Ectodermal cell (in vitro differentiated cells): ENCODE measurements at regions not wholly inside any gene's neighbourhood (a gene's known extent, or its start where the extent isn't known, plus 50 kb on each side); places are given as distances from the start of the nearest gene placed in this dataset.

Source experiments
- H3K27ac ChIP-seq: 2 replicates; pipeline ENCODE4 v1.7.0; 2013; ENCODE audit warnings: mild to moderate bottlenecking, low read depth, low read length; ENCODE audit not compliant: insufficient read depth, poor library complexity, severe bottlenecking
- H3K27me3 ChIP-seq: 2 replicates; pipeline ENCODE4 v1.7.0; 2013; ENCODE audit warnings: mild to moderate bottlenecking, low read length; ENCODE audit not compliant: insufficient read depth, control insufficient read depth, poor library complexity, severe bottlenecking
- H3K36me3 ChIP-seq: one replicate; pipeline ENCODE4 v1.7.0; 2013; ENCODE audit warnings: low read length; ENCODE audit not compliant: control insufficient read depth, insufficient read depth
- H3K4me1 ChIP-seq: one replicate; pipeline ENCODE4 v1.7.0; 2013; ENCODE audit warnings: low read length; ENCODE audit not compliant: control insufficient read depth, insufficient read depth
- H3K4me3 ChIP-seq: 2 replicates; pipeline ENCODE4 v1.7.0; 2013; ENCODE audit warnings: low read depth, low read length, control low read depth; ENCODE audit not compliant: insufficient read depth
- H3K9me3 ChIP-seq: 2 replicates; pipeline ENCODE4 v1.7.0; 2013; ENCODE audit warnings: mild to moderate bottlenecking, low read length, moderate library complexity; ENCODE audit not compliant: control insufficient read depth
- WGBS, 2 experiments: methylation state at CpG; one replicate each; pipeline ENCODE4 v1.1.7; 2013; ENCODE audit warnings: missing lambda C conversion rate in 2 of 2; 5-methylcytosine and 5-hydroxymethylcytosine counted together

DNA sequence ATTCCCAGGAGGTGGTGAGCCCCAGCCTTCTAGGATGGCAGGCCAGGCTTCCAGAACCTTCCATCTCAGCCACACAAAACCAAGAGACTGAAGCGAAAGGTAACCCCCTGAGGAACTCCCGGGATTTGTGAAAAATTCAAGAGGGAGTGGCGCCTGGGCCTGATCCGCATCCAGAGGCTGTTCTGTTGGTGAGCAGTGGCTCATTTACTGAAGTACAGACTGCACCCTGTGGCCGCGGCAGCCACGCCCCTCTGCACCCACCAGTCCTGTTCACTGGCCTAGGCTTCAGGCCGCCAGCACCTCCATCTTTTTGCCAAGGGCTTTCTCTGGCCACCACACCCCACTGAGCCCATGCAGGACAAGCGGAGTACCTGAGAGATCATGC, 79.1 kb upstream of the PTPN1 start:
- Histone ChIP-seq H3K27me3 (no peaks in the 10 kb centered on the region), H3K4me3 (no peak overlapping the region), H3K36me3 (no peaks in the 10 kb centered on the region), H3K4me1 (peaks cover 4% of the 10 kb centered on the region), H3K9me3 (no peaks in the 10 kb centered on the region), H3K27ac (no peak overlapping the region)
- WGBS, 2 experiments: 78 to 81% methylated on average over 9 of the region's 9 CpGs

DNA sequence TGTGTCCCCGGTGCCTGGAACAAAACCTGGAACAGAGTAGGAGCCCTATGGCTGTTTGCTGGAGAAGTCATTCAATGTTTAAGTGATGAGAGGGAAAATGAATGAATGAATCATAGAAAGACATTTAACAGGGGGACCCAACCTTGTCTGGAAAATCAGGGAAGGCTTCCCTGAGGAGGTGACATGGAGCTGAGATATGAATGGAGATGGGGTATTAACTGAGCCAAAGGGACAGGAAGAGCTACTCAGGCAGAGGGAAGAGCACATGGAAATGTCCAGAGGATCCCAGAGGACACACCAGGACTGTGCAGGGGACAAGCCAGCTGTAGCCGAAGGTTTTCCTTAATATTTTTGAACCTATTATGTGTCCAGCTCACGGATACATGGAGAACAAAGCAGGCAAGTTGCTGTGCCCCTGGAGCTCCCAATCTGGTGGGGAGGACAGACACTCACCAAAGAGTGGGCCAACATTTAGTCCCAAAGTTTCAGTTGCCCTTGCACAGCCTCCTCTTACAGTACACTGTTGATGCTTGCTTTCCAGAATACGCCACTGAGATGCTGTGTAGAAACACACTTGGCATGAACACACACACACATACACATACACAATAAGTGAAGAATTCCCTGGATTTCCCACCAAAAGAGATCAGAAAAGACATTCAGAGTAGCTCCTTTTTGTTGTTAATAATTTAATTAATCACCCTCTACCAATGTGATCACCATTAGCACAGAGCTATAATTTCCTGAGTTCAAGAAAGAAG, 77.0 kb upstream of the PTPN1 start:
- no peaks in the 10 kb centered on the region for H3K9me3 ChIP-seq
- no peaks in the 10 kb centered on the region for H3K4me1 ChIP-seq
- H3K4me3 ChIP-seq: no peak overlapping the region
- H3K27me3 ChIP-seq: no peaks in the 10 kb centered on the region
- H3K27ac ChIP-seq: no peak overlapping the region
- 93 to 94% methylated on average over 4 of the region's 4 CpGs for WGBS, 2 experiments
- H3K36me3 ChIP-seq: no peaks in the 10 kb centered on the region

DNA sequence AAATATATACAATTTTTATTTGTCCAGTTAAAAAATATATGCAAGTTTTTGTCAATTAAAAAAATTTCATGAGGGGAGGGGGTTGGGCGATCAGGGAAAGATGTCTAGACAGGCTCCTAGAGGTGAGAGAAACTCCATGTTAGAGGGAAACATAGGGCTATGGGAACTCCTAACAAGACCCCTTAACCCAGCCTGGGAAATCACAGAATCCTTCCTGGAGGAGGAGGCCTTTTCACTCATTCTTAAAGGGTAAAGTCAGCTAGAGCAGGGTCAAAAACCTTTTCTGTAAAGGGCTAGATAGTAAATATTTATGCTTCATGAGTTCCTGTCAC, 75.9 kb upstream of the PTPN1 start:
- Histone ChIP-seq H3K36me3 (no peaks in the 10 kb centered on the region), H3K4me1 (no peaks in the 10 kb centered on the region), H3K27me3 (no peaks in the 10 kb centered on the region), H3K4me3 (no peak overlapping the region), H3K9me3 (no peaks in the 10 kb centered on the region), H3K27ac (no peak overlapping the region)
- 68 to 75% methylated on average over 1 of the region's 1 CpG for WGBS, 2 experiments

DNA sequence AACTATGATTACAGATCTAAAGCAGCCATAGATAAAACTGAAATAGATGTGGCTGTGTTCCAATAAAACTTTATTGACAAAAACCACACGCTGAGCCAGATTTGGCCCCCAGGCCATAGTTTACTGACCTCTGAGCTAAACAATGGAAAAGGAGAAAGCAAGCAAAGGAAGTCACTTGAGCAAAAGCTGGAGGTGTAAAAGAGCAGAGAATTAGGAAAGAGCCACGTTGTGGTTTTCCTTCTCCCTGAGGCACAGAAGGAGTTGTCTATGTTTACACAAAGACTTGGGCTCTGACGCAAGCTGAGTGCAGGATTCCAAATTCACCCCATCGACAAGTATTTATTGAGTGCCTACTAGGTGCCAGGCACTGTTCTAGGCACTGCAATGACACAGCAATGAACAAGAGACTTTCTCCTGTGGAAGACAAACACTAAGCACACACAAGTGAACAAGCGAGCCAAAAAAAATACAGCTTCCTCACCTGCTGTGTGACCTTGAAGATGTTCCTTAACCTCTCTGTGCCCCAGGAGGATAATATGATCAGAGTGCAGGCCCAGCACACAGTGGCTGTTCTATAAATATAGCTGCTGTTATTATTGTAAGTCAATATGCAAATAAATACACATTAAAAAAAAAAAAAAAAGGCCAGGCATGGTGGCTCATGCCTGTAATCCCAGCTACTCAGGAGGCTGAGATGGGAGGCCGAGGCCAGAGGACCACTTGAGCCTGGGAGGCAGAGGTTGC, 75.4 kb upstream of the PTPN1 start:
- Histone ChIP-seq H3K4me1 (no peaks in the 10 kb centered on the region), H3K36me3 (no peaks in the 10 kb centered on the region), H3K9me3 (no peaks in the 10 kb centered on the region), H3K27ac (no peak overlapping the region), H3K27me3 (no peaks in the 10 kb centered on the region), H3K4me3 (no peak overlapping the region)
- 64 to 82% methylated on average over 5 to 6 of the region's 6 CpGs for WGBS, 2 experiments

DNA sequence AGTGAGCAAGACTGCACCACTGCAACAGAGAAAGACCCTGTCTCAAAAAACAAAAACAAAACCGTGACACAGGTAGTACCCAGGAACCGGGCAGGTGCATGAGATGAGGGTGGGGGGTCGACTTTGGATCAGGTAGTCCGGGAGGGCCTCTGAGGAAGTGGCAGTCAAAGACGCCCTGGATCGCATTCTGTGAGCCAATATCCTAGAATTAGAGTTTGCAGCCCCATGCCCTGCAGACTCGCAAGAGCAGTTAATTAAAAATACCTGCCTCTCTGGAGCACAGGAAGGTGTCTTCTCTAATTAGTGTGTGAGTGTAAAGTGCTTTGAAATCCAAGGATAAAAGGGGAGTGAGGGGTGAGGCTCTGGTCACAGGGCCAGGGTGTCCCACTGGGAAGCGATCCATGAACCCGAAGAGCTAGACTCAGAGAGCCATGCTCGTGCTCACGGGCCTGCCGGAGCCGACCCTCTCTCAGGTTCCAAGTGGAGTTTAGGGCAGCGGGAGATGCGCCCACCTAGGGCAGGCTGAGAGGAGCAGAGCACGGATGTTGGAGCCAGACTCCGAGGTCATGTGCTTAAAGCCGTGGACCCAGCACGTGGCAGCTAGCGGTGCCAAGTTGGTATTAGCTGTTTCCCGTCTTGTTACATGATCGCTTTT, 74.7 kb upstream of the PTPN1 start:
- no peaks in the 10 kb centered on the region for H3K9me3 ChIP-seq
- H3K4me3 ChIP-seq: no peak overlapping the region
- no peaks in the 10 kb centered on the region for H3K36me3 ChIP-seq
- no peaks in the 10 kb centered on the region for H3K4me1 ChIP-seq
- no peak overlapping the region for H3K27ac ChIP-seq
- H3K27me3 ChIP-seq: no peaks in the 10 kb centered on the region
- 89 to 91% methylated on average over 22 of the region's 22 CpGs for WGBS, 2 experiments

DNA sequence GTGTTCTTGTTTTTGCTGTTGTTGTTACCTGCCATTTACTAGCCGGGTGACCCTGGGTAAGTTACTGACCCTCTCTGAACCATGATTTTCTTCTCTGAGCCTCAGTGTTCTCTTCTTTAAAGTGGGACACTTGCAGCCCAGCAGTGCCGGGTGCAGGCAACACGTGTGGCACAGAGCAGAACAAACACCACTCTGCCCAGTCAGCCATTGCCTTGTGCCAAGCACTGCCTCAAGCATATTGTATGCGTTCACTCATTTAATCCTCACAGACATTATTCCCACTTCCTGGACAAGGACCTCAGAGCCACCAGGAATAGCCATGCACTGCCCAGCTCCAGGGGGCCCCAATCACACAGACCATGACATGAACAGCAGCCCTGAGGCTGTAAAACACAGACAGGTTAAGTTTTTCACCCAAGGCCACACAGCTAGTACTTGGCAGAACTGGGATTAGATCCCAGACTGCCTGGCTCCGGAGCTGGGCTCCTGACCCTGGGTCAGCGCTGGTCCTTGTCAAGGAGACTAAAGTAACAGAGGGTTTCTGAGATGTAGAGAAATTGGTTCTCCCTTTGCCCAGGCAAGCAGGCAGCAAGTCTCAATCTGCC, 74.0 kb upstream of the PTPN1 start:
- H3K36me3 ChIP-seq: no peaks in the 10 kb centered on the region
- H3K9me3 ChIP-seq: no peaks in the 10 kb centered on the region
- 94% methylated on average over 6 of the region's 6 CpGs for WGBS, 2 experiments

DNA sequence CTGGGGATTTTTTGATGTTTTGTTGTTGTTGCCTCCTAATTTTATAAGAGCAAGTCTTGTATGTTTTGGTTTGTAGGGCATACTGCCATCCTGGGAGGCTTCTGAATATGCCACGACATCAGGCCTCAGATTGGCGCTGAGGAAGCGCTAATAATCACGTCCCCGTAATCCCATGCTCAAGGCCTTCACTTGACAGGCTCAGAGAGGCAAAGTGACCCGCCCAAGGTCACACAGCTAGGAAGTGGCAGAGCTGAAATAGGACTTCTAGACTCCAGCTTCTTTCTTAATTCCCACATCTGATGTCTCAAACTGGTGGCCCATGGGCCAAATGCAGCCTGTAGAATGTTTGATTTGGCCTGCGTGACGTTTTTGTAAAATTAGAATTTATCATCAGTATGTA, 73.5 kb upstream of the PTPN1 start:
- Histone ChIP-seq H3K36me3 (no peaks in the 10 kb centered on the region), H3K27me3 (no peaks in the 10 kb centered on the region), H3K9me3 (no peaks in the 10 kb centered on the region), H3K27ac (no peak overlapping the region), H3K4me3 (no peak overlapping the region), H3K4me1 (no peaks in the 10 kb centered on the region)
- WGBS, 2 experiments: 87 to 90% methylated on average over 8 of the region's 8 CpGs

More for the DNA sequence above, 74.0 kb upstream of the PTPN1 start:
- Histone ChIP-seq H3K27me3 (no peaks in the 10 kb centered on the region), H3K4me1 (no peaks in the 10 kb centered on the region), H3K4me3 (no peak overlapping the region), H3K27ac (no peak overlapping the region)

DNA sequence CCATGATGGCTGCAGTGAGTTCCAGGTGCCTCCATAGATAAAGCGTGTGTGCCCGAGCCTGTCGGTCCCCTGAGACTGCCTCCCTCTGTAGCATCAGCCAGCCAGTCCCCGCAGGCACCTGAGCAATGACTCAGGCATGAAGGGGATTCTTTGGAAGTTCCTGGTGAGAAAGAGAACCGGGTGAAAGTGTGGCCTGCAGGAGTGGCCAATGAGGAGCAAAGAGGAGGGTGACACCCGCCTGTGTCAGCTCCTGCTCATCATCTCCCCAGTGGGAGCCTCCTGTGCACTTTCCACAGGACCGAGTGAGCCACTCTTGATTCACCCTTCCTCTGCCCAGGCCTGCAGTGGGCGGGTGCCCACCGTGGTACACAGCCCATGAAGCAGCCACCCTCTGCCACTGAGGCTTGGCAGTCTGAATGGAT, 71.2 kb upstream of the PTPN1 start:
- Histone ChIP-seq H3K27ac (no peak overlapping the region), H3K4me3 (no peak overlapping the region), H3K27me3 (no peaks in the 10 kb centered on the region), H3K9me3 (no peaks in the 10 kb centered on the region), H3K4me1 (no peaks in the 10 kb centered on the region), H3K36me3 (no peaks in the 10 kb centered on the region)
- 83 to 85% methylated on average over 9 of the region's 9 CpGs for WGBS, 2 experiments

DNA sequence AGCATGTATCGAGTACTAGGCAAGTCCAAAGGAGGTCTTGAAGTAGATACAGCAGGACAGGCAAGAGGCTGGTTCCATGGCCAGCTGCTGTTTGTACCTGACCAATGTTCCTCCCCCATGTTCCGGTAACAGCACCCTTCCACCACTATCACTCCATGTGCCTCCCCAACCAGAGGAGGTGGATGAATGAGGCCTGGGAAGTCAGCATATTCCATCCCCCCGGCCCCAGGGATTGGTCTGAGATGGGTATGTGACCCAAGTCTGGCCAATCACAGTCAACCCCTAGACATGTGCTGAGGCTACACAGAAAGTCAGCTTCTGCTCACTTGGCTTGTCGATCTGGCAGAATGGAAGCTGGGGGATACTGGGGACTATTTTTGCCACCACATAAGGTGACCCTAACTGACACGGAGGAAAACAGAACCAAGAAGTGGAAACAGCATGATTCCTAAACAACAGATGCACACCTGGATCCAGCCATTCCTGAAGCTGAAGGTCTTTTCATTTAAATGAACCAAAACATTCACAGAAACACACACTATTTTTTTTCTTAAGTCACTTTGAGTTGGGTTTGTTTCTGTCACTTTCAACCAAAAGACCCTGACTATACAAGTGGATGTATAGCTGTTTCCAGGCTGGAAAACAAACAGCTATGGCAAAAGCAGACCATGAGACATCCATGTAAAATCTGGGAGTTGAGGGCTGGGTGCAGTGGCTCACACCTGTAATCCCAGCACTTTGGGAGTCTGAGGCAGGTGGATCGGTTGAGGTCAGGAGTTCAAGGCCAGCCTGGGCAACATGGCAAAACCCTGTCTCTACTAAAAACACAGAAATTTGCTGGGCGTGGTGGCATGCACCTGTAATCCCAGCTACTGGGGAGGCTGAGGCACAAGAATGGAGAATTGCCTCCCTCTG, 70.4 kb upstream of the PTPN1 start:
- no peaks in the 10 kb centered on the region for H3K36me3 ChIP-seq
- H3K27ac ChIP-seq: no peak overlapping the region
- 93 to 95% methylated on average over 7 of the region's 7 CpGs for WGBS, 2 experiments
- no peak overlapping the region for H3K4me3 ChIP-seq
- H3K4me1 ChIP-seq: no peaks in the 10 kb centered on the region
- no peaks in the 10 kb centered on the region for H3K27me3 ChIP-seq
- H3K9me3 ChIP-seq: no peaks in the 10 kb centered on the region
